SK-N-SH treated with all-trans-retinoic acid at 6 μM for 48 hours (cell line): ENCODE measurements at regions not wholly inside any gene's neighbourhood (a gene's known extent, or its start where the extent isn't known, plus 50 kb on each side); places are given as distances from the start of the nearest gene placed in this dataset.

Source experiments
- RARB ChIP-seq: fragments of 250-450 bp; sonication (Bioruptor Pico); IDR thresholded peaks from 2 replicates; pipeline ENCODE4 v1.8.0; 2021; ENCODE audit warnings: mild to moderate bottlenecking, moderate library complexity
- SNAI2 ChIP-seq: fragments of 250-450 bp; sonication (Bioruptor Pico); IDR thresholded peaks from 2 replicates; pipeline ENCODE4 v1.5.0; 2020; ENCODE audit warnings: mild to moderate bottlenecking, moderate library complexity
- ZNF70 ChIP-seq: fragments of 450-650 bp; formaldehyde crosslinking; IDR thresholded peaks from 2 replicates; pipeline ENCODE4 v1.5.0; 2020; ENCODE audit warnings: mild to moderate bottlenecking, moderate library complexity
- TF ChIP-seq, protein P1 (sequence below): fragments of 250-450 bp; sonication (Bioruptor Pico); IDR thresholded peaks from 2 replicates; pipeline ENCODE4 v1.5.1; 2020; ENCODE audit warnings: low read depth, mild to moderate bottlenecking, moderate library complexity
- TF ChIP-seq, protein P2 (sequence below): fragments of 250-450 bp; sonication (Bioruptor Pico); IDR thresholded peaks from 2 replicates; pipeline ENCODE4 v1.8.0; 2020; ENCODE audit warnings: mild to moderate bottlenecking, moderate library complexity, borderline replicate concordance

DNA sequence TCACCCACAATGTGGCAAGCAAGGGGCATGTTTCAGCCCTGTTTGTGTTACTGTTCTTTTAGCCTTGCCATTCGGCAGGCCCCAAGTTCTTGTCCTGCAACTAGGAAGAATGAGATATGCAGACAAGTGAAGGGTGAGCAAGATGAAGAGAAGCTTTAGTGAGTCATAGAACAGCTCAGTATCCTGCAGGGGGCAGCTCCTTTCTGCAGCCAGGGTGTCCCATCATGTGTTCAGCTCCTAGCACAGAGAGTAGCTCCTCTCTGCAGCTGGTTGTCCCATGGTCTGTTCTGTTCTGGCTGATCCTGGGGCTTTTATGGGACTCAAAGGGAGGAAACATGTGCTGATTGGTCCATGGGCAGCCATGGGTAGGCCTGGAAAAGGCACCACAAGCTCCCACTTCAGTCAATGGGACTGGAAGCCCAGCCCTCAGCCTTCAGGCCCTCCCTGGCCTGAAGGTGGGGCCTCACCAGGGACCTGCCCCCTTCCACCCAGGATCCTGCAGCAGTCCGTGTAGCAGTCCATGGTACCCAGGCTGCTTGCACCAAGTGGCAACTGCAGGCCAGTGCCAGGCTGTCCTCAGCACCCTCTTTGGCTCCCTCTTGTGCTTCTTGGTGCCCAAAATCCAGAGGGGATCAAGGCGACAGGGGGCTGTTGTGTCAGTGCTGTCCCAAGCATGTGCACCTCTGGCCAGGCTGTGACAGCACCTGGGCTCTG, 326.4 kb downstream of the NR4A2 start:
- TF ChIP-seq, protein P1, sequence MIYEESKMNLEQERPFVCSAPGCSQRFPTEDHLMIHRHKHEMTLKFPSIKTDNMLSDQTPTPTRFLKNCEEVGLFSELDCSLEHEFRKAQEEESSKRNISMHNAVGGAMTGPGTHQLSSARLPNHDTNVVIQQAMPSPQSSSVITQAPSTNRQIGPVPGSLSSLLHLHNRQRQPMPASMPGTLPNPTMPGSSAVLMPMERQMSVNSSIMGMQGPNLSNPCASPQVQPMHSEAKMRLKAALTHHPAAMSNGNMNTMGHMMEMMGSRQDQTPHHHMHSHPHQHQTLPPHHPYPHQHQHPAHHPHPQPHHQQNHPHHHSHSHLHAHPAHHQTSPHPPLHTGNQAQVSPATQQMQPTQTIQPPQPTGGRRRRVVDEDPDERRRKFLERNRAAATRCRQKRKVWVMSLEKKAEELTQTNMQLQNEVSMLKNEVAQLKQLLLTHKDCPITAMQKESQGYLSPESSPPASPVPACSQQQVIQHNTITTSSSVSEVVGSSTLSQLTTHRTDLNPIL (CRISPR knock-in tag) = no peak
- TF ChIP-seq ZNF70 (CRISPR knock-in tag) (no peak), RARB (CRISPR knock-in tag) (no peak), SNAI2 (CRISPR knock-in tag) (no peak)
- TF ChIP-seq, protein P2, sequence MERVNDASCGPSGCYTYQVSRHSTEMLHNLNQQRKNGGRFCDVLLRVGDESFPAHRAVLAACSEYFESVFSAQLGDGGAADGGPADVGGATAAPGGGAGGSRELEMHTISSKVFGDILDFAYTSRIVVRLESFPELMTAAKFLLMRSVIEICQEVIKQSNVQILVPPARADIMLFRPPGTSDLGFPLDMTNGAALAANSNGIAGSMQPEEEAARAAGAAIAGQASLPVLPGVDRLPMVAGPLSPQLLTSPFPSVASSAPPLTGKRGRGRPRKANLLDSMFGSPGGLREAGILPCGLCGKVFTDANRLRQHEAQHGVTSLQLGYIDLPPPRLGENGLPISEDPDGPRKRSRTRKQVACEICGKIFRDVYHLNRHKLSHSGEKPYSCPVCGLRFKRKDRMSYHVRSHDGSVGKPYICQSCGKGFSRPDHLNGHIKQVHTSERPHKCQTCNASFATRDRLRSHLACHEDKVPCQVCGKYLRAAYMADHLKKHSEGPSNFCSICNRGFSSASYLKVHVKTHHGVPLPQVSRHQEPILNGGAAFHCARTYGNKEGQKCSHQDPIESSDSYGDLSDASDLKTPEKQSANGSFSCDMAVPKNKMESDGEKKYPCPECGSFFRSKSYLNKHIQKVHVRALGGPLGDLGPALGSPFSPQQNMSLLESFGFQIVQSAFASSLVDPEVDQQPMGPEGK = no peak
